DMS53 (cell line): ENCODE measurements at regions not wholly inside any gene's neighbourhood (a gene's known extent, or its start where the extent isn't known, plus 50 kb on each side); places are given as distances from the start of the nearest gene placed in this dataset.

Experiments
- DNase-seq: peaks from one replicate; lab custom pipeline; 2025; lab: John Stamatoyannopoulos, UW

GRCh38 chr14:29217813-29218450, 451.3 kb downstream of the FOXG1 start:
- no peak for DNase-seq

GRCh38 chr14:29220072-29220471, 453.5 kb downstream of the FOXG1 start:
- DNase-seq = peak; percentile 80

GRCh38 chr14:29220566-29220965, 454.0 kb downstream of the FOXG1 start:
- DNase-seq = no peak

GRCh38 chr14:29222006-29222405, 455.4 kb downstream of the FOXG1 start:
- DNase-seq = no peak

GRCh38 chr14:29222671-29223268, 456.2 kb downstream of the FOXG1 start:
- DNase-seq = peak; percentile 68

GRCh38 chr14:29223947-29224346, 457.4 kb downstream of the FOXG1 start:
- DNase-seq = no peak

- DNase-seq = peak; percentile 14
Measured at GRCh38 chr14:29227631-29228030, 461.0 kb downstream of the FOXG1 start.

- no peak for DNase-seq
Measured at GRCh38 chr14:29232153-29232552, 465.6 kb downstream of the FOXG1 start.

- DNase-seq = no peak
Measured at GRCh38 chr14:29232711-29233110, 466.1 kb downstream of the FOXG1 start.

GRCh38 chr14:29233188-29233587, 466.6 kb downstream of the FOXG1 start:
- DNase-seq = no peak

GRCh38 chr14:29235991-29236390, 469.4 kb downstream of the FOXG1 start:
- no peak for DNase-seq

GRCh38 chr14:29236401-29236800, 469.8 kb downstream of the FOXG1 start:
- no peak for DNase-seq

- DNase-seq = peak; percentile 24
Measured at GRCh38 chr14:29236848-29237247, 470.3 kb downstream of the FOXG1 start.

- no peak for DNase-seq
Measured at GRCh38 chr14:29240066-29240465, 473.5 kb downstream of the FOXG1 start.

- DNase-seq = peak; percentile 39
Measured at GRCh38 chr14:29242755-29243754, 476.5 kb downstream of the FOXG1 start.

- no peak for DNase-seq
Measured at GRCh38 chr14:29255692-29256091, 489.1 kb downstream of the FOXG1 start.

- DNase-seq = no peak
Measured at GRCh38 chr14:29262979-29263378, 496.4 kb downstream of the FOXG1 start.

GRCh38 chr14:29264865-29265264, 498.3 kb downstream of the FOXG1 start:
- DNase-seq = no peak

GRCh38 chr14:29265852-29266251, 499.3 kb downstream of the FOXG1 start:
- no peak for DNase-seq

GRCh38 chr14:29271669-29272068, 505.1 kb downstream of the FOXG1 start:
- DNase-seq = no peak

GRCh38 chr14:29273513-29273912, 506.9 kb downstream of the FOXG1 start:
- no peak for DNase-seq

GRCh38 chr14:29274890-29275596, 508.5 kb downstream of the FOXG1 start:
- no peak for DNase-seq
